Fibroblast of villous mesenchyme (primary cell): ENCODE measurements at regions not wholly inside any gene's neighbourhood (a gene's known extent, or its start where the extent isn't known, plus 50 kb on each side); places are given as distances from the start of the nearest gene placed in this dataset.

ENCODE experiments used
- DNase-seq: peaks from one replicate; pipeline ENCODE4 v3.0.0-alpha.2; 2010; ENCODE audit warnings: low read depth
- H3K4me3 ChIP-seq: 2 replicates; pipeline ENCODE4 v1.5.1; 2011; ENCODE audit warnings: low read depth, mild to moderate bottlenecking, low read length
- TF ChIP-seq, protein P1 (sequence below): IDR thresholded peaks from 2 replicates; pipeline ENCODE4 v1.5.1; 2012; ENCODE audit warnings: low read depth, mild to moderate bottlenecking, low read length; ENCODE audit not compliant: insufficient read depth

DNA sequence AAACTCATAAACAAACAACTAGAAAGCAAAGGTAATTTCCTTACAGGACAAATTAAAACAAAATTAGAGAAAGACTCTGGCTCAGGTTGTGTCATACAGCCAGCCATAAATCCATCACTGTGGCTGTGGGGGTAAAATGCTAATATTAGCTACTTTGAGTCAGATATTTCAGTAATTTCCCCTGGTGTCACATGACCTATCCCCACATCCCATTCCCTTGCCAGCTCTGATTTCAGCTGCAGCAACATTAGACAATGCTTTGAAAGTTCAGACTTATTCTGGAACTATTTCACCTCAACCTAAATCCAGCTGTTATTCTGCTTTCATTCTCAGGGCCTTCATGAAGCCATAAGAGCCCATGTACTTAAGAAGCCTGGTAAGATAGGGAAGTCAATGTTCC is 55.3 kb downstream of the RPL10L start:
- H3K4me3 ChIP-seq, result no peak overlapping the region
- no peak for DNase-seq
- TF ChIP-seq, protein P1, sequence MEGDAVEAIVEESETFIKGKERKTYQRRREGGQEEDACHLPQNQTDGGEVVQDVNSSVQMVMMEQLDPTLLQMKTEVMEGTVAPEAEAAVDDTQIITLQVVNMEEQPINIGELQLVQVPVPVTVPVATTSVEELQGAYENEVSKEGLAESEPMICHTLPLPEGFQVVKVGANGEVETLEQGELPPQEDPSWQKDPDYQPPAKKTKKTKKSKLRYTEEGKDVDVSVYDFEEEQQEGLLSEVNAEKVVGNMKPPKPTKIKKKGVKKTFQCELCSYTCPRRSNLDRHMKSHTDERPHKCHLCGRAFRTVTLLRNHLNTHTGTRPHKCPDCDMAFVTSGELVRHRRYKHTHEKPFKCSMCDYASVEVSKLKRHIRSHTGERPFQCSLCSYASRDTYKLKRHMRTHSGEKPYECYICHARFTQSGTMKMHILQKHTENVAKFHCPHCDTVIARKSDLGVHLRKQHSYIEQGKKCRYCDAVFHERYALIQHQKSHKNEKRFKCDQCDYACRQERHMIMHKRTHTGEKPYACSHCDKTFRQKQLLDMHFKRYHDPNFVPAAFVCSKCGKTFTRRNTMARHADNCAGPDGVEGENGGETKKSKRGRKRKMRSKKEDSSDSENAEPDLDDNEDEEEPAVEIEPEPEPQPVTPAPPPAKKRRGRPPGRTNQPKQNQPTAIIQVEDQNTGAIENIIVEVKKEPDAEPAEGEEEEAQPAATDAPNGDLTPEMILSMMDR, result no peak

GRCh38 chr14:46582826-46583225 is 68.8 kb downstream of the RPL10L start:
- no peak for DNase-seq
- no peak overlapping the region for H3K4me3 ChIP-seq
- TF ChIP-seq, protein P1, result no peak

DNA sequence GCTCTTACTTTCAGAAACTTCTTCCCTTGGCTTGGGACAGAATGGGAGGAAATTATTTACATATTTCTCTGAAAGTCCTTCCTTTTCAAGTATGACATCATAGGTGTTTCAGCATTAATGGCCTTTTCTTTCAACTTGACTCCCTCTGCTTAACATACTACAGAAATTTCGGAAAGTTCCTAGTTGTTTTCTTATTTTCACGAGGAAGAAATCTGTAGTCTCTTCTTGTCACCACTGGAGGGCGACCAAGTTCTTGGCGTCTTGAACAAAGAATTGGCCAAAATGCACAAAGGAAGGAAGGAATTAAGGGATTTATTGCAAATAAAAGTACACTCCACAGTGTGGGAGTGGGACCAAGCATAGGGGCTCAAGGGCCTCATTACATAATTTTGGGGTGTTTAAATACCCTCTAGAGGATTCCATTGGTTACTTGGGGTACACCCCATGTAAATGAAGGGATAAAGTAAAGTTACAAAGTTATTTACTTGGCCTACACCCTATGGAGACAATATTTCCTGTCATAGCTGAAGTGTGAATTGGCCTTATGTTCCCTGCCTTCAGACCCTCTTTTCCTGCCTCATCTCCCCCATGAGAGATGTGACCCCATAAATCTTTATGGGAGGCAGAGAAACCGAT is 70.4 kb downstream of the RPL10L start:
- H3K4me3 ChIP-seq, result no peak overlapping the region
- TF ChIP-seq, protein P1, result peak; percentile 9
- DNase-seq, result peak; percentile 5

DNA sequence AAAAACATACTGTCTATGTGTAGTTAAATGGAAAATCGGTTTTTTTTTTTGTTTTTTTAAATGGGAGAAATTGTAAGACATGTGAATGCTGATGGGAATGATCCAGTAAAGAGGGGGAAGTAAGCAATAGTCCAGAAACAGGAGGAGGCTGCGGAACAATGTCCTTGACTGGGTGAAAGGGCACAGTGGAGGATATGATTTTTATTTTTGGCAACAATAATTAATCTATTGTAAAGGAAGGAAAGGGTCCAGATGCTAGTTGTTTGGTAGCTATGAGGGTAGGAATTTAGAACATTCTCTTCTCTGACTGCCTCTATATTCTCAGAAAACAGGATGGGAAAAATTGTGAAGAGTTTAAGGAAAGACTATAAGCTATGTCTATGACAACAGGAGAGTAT is 76.6 kb downstream of the RPL10L start:
- TF ChIP-seq, protein P1, result no peak

GRCh38 chr14:46574221-46574977 is 77.2 kb downstream of the RPL10L start:
- TF ChIP-seq, protein P1, result no peak
- no peak for DNase-seq

More for the DNA sequence above, 76.6 kb downstream of the RPL10L start:
- no peak for DNase-seq
- no peak overlapping the region for H3K4me3 ChIP-seq

DNA sequence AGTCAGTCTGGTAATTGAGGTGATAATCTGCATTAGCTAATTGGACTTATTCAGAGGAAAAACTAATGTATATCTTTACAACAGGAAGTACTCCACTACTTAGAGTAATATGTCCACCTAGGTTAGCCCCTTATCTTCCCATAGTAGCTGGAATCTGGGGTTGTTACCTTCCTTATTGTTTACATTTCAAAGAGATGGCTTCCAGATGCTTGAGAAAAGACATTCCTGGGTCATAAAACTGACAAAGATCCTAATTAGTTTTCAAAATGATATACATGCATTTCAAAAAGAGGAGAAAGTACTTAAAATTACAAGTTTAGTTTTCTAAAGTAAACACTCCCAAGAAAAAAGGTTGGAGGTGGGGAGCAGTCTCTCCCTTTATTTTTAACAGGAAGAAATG is 78.1 kb downstream of the RPL10L start:
- no peak overlapping the region for H3K4me3 ChIP-seq
- TF ChIP-seq, protein P1, result no peak
- DNase-seq, result no peak

More at GRCh38 chr14:46574221-46574977, 77.2 kb downstream of the RPL10L start:
- H3K4me3 ChIP-seq, result no peak overlapping the region
